ENCODE measurements at regions not wholly inside any gene's neighbourhood (a gene's known extent, or its start where the extent isn't known, plus 50 kb on each side); places are given as distances from the start of the nearest gene placed in this dataset.

- TF ChIP-seq POLR2A (IDR thresholded peaks at IDR 0.05) = no peak
- no peak for TF ChIP-seq CTCF (IDR thresholded peaks at IDR 0.05)
Observed at GRCh38 chr7:68207676-68208075, 1211.0 kb downstream of the TYW1 start.
